Caki2 (cell line): ENCODE measurements at regions not wholly inside any gene's neighbourhood (a gene's known extent, or its start where the extent isn't known, plus 50 kb on each side); places are given as distances from the start of the nearest gene placed in this dataset.
"Not testable (repeated sequence)": the region's sequence is repeated elsewhere in the genome, so short reads cannot be mapped to it uniquely, and the experiment has no call there.

Source experiments
- DNase-seq: peaks from one replicate; pipeline ENCODE4 v3.0.0-alpha.2; 2015; ENCODE audit warnings: low read depth
- in situ Hi-C: cut with HindIII; loops from 2 replicates; pipeline ENCODE4 v1.10.0; 2016; ENCODE audit warnings: low sequenced_read_pairs, low pct_unique_long_range_greater_than_20kb, mixed read lengths

DNA sequence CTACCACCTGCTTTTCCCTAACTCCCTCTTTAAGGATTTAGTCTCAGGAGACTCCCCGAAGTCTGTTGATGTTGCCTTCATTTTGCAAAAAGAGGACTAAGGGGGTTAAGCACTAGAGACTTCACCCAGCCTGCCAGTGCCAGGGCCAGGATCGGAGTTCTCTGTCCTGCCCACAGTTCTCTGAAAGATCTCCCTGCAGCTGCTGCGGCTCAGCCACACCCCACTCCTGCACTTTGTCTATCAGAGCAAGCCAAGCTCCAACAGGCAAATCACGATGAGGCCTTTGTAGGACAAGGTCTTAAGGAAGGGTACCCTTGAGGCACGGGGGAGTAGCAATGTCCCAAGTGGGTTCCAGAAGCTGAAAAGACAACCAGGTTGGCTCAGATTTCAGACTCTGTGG, 148.8 kb upstream of the EGLN3 start:
- DNase-seq: no peak
- in situ Hi-C loops: no loop called here

DNA sequence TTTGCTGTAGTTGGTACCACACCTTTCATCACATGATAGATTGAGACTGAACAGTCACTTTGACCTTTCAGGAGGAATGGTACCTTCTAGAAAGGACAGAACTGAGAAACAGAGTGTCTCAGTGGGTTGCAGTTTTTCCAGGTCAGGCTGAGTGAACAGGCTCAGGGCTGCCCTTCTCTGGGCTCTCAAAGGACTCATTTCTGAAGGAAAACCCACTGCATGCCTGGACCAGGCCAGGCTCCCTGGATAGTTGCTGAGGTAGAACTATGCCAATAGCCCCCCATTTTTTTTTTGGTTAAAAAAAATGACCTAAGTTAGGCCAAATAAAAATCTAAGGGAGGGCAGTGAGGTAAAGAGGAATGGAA, 148.1 kb upstream of the EGLN3 start:
- DNase-seq: no peak
- in situ Hi-C loops: no loop called here

DNA sequence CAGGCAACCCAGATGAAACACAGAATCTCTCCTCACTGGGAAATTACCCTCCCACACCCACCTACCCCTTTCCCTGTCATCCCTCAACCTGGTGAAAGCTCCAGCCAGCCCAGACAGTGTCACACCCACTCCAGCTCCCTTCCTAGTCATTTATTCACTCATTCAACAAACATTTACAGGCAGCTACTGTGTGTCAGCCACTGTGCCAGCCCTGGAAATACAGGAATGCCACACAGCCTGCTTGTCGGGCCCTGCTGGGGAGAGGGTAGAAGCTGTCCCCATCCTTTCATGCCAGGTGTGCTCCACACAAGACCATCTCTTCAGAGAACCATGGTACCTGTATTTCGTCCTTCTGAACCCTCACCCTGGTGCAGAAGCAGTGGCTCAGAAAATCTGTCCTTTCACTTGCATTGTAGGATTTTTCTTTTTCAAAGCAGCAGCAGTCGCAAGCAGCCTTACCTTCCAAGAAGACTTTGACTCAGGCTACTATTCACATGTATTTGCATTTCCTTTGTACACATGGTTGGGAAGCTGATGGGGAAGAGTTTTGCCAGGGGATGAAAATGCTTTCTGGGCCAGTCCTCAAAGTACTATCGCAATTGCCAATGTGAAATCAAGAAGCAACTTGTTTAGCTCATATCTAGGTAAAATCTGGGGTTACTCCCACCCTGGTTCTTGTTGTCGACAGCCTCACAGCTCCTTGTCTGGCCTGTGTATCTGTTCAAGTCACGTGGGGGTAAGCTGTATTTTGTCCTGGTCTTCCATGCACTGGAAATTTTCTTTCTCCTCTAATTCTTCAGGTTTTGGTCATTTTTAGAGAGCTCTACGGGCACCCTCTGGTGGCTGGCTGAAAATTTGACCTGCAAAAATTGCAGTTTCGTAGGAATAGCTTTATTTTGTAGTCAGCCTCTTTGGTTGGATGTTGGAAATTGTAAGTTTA, 147.4 kb upstream of the EGLN3 start:
- in situ Hi-C loops: no loop called here
- peak; percentile 61 for DNase-seq

DNA sequence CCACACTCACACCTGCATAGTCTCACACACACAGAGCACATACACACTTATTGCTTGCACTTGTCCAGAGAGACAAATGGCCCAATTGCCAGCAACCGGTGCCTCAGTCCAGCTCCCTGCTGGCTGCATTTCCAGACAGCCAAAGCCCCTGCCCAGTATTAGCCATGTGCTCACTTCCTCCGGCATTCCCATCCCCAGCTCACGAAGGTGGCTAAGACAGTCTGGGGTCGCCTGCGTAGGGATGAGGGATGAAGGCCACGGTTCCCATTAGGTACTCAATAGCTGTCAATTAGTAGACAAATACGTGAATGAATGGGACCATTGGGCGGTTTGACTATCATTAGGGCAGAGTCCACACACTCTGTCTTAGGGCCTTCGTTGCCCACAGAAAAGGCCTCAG, 146.8 kb upstream of the EGLN3 start:
- DNase-seq: no peak
- in situ Hi-C loops: no loop called here

DNA sequence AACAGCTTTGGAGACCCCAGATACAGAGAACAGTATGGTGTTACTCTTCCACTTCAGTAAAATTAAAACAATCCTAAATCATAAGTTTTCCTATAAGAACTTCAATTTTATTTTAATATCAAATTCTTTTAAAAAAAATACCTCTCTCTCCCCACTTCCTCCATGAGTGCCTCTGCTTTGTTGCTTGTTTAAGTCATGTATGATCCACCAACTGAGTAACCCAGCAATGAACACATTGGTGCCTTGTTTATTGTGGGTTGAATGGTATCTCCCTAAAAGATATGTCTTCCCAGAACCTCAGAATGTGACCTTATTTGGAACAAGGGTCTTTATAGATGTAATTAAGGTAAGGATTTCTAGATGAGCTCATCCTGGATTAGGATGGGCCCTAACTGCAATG, 143.5 kb upstream of the EGLN3 start:
- in situ Hi-C loops: no loop called here

DNA sequence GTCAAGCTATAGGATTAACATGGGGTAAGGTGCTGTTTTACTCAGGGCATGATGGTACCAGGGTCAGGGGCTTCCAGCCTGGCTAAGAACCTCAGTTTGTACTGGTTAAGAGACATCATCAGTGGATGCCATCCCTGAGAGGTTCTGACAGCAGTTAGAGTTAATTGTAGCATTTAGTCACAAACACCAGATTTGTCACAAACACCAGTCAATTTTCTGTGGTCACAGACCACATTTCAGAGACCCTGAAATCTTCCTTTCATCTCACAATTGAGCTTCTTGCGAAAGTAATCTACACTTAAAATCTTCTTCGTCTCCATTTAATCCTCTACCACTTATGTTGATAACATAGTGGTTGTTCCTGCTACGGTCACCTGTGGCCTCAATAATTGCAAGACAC, 143.0 kb upstream of the EGLN3 start:
- no peak for DNase-seq
- in situ Hi-C loops: no loop called here

More for the DNA sequence above, 143.5 kb upstream of the EGLN3 start:
- DNase-seq: no peak

DNA sequence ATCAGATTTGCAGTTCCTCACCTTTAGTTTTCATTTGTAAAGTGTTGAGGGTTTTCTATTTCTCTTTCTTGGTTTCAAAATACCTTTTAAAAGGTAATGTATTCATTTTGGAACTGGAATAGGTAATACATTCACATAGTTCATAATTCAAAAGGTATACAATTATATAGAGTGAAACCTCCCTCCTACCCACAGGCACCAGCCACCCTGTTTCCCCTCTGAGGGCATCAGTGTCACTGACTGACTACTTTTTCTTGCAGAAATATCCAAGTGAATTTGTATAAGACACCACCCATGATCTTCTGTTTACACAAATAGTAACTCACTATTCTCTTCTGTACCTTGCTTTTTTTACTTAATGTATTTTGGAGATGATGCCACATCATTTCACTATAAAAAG, 139.6 kb upstream of the EGLN3 start:
- in situ Hi-C loops: no loop called here
- DNase-seq: no peak

DNA sequence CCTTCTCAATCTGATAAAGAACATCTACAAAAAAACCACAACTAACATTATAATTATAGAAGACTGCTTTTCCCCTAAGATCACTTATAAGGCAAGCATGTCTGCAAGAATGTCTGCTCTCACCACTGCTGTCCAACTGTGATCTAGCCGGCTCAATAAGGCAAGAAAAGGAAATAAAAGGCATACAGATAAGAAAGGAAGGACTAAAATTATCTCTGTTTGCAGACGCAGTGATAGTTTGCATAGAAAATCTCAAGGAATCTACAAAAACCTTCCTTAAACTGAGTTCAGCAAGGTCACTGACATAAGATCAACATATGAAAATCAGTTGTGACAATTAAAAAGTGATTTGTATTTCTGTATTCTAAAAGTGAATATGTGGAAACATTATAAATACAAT, 138.0 kb upstream of the EGLN3 start:
- DNase-seq: no peak
- in situ Hi-C loops: no loop called here

DNA sequence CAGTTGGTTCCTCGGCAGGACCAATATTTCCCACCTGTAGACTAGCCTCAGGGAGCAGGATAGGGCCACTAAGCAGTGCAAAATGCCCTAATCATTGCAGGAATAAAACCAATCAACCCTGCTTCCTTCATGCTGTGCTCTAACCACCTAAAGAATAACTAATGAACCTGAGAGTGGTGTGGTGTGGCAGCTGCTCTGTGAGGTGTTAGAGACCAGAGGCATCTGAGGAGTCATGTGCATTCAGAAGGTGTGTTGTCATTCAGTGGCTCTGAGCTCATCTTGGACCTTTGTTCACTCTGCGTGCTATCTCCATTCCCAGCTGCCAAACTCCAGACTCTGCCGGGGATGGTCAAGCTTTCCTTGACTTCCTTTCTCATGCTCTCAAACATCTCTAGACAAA, 136.7 kb upstream of the EGLN3 start:
- in situ Hi-C loops: no loop called here
- DNase-seq: no peak

DNA sequence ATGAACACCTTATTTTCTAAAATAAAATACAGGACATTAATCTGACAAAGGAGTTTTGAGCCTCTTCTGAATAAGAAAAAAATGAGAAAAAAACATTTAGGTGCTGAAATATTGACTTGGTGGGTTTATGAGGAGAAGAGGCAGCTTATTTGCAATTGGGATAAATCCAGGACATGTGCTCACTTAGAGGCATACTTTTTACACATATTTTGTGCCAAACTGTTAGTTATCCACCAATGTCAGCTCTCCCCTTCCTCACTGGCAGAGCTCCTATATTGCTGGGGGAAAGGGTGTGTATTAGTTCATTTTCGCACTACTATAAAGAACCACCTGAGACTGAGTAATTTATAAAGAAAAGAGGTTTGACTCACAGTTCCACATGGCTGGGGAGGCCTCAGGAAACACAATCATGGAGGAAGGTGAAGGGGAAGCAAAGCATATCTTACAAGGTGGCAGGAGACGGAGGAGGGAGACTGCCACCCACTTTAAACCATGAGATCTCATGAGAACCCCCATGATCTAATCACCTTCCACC, 135.4 kb upstream of the EGLN3 start:
- DNase-seq: no peak
- in situ Hi-C loops: no loop called here

DNA sequence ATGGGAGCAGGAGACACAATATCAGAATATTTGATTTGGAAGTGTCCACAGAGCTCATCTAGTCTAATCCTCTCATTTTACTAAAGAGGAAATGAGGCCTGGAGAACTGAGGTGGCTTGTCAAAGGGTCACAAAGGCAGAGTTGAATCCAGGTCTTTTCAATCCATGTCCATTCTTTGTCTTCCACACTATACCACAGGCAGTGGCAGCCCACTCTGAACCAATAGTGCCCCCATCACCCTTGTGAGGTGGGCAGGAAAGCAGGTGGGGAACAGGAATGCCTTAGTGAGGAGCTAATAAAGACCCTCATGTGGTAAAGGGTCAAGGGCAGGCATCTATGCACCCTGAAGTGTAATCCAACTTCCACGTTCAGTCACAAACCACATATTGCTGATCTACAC, 134.8 kb upstream of the EGLN3 start:
- in situ Hi-C loops: no loop called here
- DNase-seq: no peak

DNA sequence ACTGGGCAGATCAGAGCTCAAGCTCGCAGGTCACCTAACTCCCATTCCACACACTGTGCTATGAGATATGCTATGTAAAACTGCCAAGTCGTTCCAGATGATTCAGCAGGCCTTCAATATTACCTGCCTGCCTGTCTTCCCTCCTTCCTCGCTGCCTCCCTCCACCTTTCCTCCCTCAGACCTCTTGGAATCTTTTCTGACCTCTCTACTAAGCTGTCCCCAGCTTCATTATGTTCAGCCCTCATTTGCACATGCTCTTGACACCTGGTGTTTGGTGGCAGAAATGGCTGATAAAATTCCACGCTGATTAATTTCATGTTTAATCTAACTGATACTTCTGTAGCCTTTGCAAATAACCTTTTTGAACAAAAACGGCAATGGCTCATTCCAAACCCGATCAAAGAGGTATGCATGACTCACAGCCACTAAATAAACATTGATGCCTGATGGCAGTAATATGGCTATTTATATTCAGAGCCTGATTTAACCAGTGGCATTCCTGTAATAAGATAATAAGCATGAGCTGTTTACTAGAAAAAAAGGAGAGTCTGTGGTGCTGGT, 130.8 kb upstream of the EGLN3 start:
- in situ Hi-C loops: no loop called here
- no peak for DNase-seq

DNA sequence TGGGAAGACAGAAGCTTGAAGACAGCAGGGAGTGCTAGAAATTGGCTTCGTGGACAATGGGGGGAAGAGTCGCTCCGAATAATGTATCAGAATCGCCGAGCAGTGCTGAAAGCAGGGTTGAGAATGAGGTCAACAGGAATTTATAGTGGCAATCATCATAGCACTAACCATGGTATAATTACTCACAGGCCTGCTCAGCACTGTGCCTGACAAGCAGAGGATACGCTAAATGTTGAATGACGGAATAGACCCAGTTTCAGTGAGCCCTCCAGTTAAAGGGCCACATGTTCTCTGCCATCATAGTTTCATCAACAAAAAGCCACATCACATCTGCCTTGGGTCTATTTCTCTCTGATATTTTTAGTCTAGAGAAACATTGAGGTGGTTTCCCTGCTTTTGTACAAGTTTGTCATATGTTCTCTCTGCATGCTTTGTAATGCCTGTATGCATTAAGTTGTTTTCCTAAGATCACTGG, 130.3 kb upstream of the EGLN3 start:
- peak; percentile 93 for DNase-seq
- in situ Hi-C loops: no loop called here

DNA sequence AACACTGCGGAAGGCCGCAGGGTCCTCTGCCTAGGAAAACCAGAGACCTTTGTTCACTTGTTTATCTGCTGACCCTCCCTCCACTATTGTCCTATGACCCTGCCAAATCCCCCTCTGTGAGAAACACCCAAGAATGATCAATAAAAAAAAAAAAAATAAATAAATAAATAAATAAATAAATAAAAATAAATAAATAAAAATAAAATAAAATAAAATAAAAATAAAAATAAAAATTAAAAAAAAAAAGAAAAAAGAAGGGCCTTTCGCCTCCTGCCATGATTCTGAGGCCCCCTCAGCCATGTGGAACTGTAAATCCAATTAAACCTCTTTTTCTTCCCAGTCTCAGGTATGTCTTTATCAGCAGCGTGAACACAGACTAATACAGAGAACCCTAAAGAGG, 128.8 kb upstream of the EGLN3 start:
- in situ Hi-C loops, DNase-seq: not testable (repeated sequence)

DNA sequence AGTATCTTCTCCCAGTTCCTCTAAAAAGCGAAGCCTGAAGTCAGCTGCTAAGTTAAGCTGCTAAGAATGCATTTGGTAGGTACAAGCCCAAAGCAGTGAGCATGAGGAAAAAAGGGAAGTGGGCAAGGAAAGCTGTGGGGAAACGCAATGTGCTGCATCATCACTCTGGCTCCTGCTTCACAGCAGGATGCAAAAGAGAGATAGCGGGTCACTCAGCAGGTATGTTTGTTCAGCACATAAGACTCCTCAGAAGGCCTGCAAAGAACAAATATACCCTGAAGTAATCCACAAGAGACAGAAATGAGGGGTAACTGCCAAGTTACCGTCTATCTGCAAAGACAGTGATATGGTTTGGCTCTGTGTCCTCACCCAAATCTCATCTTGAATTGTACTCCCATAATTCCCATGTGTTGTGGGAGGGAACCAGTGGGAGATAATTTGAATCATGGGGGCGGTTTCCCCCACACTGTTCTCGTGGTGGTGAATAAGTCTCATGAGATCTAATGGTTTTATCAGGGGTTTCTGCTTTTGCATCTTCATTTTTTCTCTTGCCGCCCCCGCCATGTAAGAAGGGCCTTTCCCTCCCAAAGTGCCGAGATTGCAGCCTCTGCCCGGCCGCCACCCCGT, 127.4 kb upstream of the EGLN3 start:
- in situ Hi-C loops: no loop called here
- DNase-seq: no peak

DNA sequence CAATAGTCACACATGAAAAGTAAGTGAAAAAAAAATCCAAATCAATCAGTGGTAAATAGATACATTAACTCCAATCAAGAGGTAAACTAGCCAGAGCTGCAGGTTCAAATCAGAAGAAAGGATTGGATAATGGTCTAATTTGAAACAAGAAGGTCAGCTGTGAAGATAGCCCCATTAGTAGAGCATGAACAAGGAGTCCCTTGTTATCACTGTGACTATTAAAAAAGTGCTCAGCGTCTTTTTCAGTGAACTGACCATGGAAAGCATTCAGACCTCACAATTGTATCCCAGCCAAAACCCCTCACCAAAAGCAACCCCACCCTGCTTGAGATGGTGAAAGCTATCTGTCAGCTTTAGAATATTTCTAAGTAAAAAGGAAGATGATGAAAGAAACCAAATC, 125.0 kb upstream of the EGLN3 start:
- in situ Hi-C loops: no loop called here
- no peak for DNase-seq

DNA sequence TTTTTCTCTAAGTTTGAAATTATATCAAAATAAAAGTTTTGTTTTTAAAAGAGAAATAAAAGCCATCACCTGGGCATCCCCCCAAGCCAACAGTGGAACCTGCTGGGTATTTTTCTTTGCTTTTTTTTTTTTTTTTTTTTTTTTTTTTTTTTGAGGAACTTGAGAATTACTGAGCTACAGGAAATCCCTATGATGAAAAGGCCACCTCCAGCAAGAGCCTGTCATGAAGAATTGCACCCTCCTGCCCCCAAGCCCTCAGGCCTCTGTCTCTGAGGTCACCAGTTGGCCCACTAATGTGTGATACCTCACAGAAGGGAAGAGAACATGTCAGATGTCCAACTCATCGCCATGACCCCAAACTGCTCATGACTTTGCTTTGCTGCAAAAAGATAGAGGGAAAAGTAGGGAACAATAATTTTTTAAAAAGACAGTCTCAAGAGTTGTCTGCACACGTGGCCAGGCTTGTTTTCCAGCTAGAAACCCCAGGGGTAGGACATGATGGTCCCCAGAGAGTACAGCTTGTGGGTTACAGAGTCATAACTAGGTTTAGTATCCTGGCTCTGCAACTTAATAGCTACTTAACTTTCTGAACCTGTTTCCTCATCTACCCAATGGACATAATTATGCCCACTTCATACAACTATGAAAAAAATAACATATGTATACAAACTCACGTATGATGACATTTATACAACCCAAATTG, 124.3 kb upstream of the EGLN3 start:
- in situ Hi-C loops: no loop called here
- DNase-seq: no peak

DNA sequence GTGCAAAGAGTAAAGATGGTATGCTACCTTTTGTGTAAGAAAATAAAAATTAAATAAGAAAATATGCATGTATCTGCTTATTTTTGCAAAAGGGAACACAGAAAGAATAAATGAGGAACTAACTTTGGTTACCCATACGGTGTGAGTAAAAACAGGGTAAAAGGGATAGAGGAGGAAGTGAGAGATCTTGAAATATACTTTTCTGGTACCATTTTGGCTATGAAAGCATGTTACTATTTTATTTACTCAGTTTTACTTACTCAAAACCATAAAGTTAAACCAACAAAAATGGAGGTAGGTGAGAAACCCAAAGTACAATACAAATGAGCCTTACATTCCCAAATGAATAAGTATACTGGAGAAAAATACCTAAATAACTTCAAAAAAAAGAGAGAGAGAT, 122.0 kb upstream of the EGLN3 start:
- in situ Hi-C loops: no loop called here
- DNase-seq: no peak

DNA sequence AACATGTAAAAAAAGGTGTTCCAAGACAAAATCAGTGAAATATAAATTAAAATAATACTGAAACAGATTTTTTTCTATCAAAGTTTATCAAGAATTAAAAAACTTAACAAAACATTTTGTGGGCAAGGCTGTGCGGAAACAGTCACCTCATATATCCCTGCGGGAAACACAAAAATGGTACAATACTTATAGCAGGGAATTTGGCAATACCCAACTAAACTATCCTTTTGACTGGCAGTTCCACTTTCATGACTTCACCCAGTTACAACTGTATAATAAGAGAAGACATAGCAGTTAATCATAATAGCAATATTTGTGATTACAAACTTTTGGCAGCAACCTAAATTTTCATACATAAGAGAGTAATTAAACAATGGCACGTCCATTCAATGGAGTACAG, 121.5 kb upstream of the EGLN3 start:
- in situ Hi-C loops: no loop called here
- no peak for DNase-seq
